ENCODE measurements at regions not wholly inside any gene's neighbourhood (a gene's known extent, or its start where the extent isn't known, plus 50 kb on each side); places are given as distances from the start of the nearest gene placed in this dataset.

- intact Hi-C loops (cut with DNase I) = no loop called here
- Histone ChIP-seq H3K9ac (ENCODE audit: low read depth in 2 of 2, low read length in 2 of 2) (no peak overlapping the region), H3K27me3 (no peaks in the 10 kb centered on the region), H3K36me3 (no peaks in the 10 kb centered on the region), H3K27ac (no peak overlapping the region), H3K9me3 (no peaks in the 10 kb centered on the region), H3K4me1 (no peaks in the 10 kb centered on the region), H3K4me3 (no peak overlapping the region)
- no peak for TF ChIP-seq CTCF (IDR thresholded peaks at IDR 0.05)
- DNase-seq = peak; percentile 4
Observed at GRCh38 chr3:44029100-44029499, 212.6 kb upstream of the TOPAZ1 start.

GRCh38 chr3:44030285-44030684 is 211.4 kb upstream of the TOPAZ1 start:
- Histone ChIP-seq H3K9ac (ENCODE audit: low read depth in 2 of 2, low read length in 2 of 2) (no peak overlapping the region), H3K27ac (no peak overlapping the region), H3K9me3 (no peaks in the 10 kb centered on the region), H3K27me3 (no peaks in the 10 kb centered on the region), H3K36me3 (no peaks in the 10 kb centered on the region), H3K4me1 (no peaks in the 10 kb centered on the region), H3K4me3 (no peak overlapping the region)
- intact Hi-C loops (cut with DNase I) = no loop called here
- no peak for TF ChIP-seq CTCF (IDR thresholded peaks at IDR 0.05)
- DNase-seq = no peak

DNA sequence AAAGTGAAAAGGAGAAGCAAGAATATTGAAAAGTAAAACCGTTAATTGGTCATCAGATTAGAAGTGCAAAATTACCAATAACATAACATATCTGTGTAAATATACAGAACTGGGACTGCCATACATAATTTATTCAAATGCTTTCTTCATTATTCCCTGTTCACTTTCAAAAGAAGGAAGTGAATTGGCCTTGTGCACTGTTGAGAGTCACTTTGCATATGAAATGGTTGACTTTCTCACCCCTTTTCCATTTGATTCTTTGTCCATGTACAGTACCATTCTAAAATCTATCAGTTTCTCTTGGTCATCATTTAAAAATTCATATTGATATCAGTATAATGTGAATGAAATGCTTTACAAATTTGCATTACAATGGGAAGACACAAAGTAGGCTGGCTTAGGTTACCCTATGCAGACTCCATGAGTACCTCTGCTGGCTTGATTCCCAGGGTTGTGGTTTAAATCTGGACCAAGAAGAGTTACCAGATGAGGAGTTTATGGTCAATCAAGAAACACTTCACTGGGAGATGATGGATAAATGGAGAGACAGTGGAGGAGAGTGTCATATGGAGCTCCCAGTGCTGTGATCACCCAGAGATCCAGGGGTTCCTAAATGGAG is 210.9 kb upstream of the TOPAZ1 start:
- H3K9me3 ChIP-seq = no peaks in the 10 kb centered on the region
- no peak overlapping the region for H3K9ac ChIP-seq (ENCODE audit: low read depth in 2 of 2, low read length in 2 of 2)
- DNase-seq = no peak
- no peaks in the 10 kb centered on the region for H3K36me3 ChIP-seq
- no peak overlapping the region for H3K27ac ChIP-seq
- H3K27me3 ChIP-seq = no peaks in the 10 kb centered on the region
- intact Hi-C loops (cut with DNase I) = no loop called here
- no peak for TF ChIP-seq CTCF (IDR thresholded peaks at IDR 0.05)
- no peak overlapping the region for H3K4me3 ChIP-seq
- H3K4me1 ChIP-seq = no peaks in the 10 kb centered on the region

DNA sequence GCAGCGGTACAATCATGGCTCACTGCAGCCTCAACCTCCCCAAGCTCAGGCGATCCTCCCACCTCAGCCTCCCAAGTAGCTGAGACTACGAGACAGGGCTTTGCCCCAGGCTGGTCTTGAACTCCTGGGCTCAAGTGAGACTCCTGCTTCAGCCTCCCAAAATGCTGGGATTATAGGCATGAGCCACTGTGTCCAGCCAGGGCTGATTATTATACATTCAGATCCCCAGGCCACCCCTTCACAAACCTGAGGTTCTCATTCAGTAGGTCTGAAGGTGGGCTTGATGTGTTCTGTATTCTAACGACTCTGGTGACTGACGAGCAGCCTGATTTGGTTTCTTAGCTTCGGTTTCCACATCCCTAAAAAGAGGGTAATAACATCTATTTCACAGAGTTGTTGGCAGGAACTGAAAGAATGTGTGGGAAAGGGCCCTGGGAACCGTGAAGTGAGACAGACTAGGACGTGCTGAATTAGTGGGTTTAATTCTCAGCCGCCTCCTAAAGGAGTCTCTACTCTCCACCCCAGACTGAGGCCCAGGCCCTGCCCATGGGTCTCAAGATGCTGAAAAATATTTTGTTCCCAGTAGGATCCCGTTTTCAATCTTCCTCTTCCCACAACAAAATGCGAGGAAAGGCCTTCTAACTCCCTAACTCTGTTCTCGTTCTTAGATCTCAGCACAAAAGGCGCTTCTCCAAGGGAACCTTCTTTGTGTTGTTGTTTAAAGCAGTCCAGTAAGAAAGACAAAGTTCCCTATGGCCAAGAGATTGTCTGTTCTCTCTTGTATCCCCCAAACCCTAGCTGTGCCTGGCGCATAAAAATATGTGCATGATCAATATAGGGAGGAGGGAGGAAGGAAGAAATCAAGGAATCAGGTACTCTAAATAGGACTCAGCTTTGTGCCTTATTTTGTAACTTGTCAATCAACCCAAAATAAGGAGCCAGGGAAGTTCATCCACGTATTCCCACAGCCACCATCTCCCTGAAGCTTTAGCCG is 210.0 kb upstream of the TOPAZ1 start:
- no peak for TF ChIP-seq CTCF (IDR thresholded peaks at IDR 0.05)
- no peaks in the 10 kb centered on the region for H3K9me3 ChIP-seq
- no peak overlapping the region for H3K9ac ChIP-seq (ENCODE audit: low read depth in 2 of 2, low read length in 2 of 2)
- intact Hi-C loops (cut with DNase I) = no loop called here
- peak; percentile 9 for DNase-seq
- H3K27ac ChIP-seq = no peak overlapping the region
- no peaks in the 10 kb centered on the region for H3K36me3 ChIP-seq
- H3K4me1 ChIP-seq = no peaks in the 10 kb centered on the region
- no peaks in the 10 kb centered on the region for H3K27me3 ChIP-seq
- no peak overlapping the region for H3K4me3 ChIP-seq

- TF ChIP-seq CTCF (IDR thresholded peaks at IDR 0.05) = no peak
- intact Hi-C loops (cut with DNase I) = no loop called here
- H3K27ac ChIP-seq = no peak overlapping the region
- H3K9me3 ChIP-seq = no peaks in the 10 kb centered on the region
- no peak for DNase-seq
- H3K9ac ChIP-seq (ENCODE audit: low read depth in 2 of 2, low read length in 2 of 2) = no peak overlapping the region
- no peaks in the 10 kb centered on the region for H3K4me1 ChIP-seq
- H3K36me3 ChIP-seq = no peaks in the 10 kb centered on the region
- H3K27me3 ChIP-seq = no peaks in the 10 kb centered on the region
- no peak overlapping the region for H3K4me3 ChIP-seq
Observed at GRCh38 chr3:44032487-44032886, 209.2 kb upstream of the TOPAZ1 start.

Data from colonic mucosa (tissue), 4 donors.